ENCODE measurements at regions not wholly inside any gene's neighbourhood (a gene's known extent, or its start where the extent isn't known, plus 50 kb on each side); places are given as distances from the start of the nearest gene placed in this dataset.

DNA sequence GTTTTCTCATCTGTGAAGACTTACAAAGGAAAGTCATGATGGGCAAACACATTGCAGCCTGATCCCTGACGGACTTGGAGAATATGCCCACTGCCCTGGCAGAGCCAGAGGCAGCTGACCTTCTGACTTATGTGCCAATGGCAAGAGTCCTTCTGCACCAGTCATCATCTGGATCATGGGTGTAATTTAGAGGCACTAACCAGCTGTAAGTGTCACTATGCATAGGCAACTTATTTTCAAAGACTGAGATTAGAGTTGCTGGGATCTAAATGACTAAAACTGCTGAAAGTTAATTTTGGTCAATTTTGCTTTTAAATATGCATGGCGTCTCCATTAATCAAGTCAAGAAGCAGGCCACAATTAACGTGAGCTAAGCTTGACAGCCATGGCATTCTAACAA, 261.2 kb downstream of the BCL11A start:
- no peak for DNase-seq

DNA sequence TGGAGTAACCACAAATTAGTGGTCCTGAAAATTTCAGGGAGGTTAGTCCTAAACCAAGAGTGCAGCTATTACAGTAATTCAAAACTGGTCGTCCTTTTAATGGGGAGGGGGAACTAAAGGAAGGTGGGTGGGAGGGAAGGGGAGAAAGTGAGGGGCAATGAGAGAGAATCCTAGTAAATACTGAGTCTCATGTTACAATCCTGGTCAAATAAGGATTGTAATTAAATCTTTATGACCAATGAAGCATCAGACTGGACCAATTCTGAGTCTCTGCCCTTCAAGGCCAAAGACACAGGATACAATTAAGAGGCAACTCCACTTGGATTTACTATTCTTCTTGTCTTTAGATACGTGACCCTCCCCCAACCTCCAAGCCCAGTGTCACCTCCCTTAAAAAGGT, 262.9 kb downstream of the BCL11A start:
- no peak for DNase-seq

DNA sequence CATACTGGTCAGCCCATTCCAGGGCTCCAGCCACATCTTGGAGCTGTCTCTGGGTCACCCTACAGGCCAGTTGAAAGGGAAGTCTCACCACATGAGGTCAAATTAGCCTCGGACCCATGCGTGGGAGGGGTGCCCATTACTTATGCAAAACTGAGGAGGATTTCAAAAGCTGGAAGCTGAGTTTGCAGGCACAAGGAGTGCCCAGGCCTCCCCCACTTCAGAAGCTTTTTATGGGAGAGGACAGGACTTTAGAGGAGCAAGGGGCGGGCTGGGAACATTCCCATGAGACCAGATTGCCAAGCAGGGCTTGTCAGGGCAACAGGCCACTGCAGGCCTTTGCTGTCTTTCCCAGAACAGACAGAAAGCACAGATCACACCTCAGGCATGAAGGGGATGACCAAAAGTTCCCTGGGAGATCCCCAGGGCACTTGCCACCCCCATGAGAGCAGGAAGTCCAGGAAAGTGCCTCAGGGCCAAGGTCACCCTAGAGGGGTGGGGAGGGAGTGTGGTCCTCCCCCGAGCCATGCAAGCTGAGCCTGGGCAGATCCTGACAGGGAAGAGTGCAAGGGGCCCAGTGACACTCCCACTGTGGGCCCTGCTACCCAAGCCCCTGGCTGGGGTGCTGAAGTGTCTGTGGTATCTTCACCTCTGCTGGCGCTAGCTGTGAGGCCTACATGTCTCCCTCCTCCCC, 267.7 kb downstream of the BCL11A start:
- no peak for DNase-seq

DNA sequence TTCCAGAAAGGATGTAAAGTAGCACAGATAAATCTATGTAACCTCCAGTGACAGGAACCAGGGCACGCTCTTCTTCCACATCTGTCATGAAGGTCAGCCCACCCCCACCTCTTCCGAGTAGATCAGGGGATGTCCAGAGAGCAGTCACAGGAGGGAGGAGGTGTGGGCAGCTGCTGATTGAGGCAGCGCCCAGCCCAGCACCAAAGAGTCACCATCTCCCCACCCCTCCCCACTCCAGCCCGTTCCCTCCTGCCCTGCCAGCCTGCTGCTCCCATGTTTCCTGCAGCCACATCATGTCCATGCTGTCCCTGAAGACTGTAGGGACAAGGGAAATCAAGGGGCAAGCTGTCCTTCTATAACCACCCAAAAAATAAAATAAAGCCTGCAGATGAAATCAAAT, 269.8 kb downstream of the BCL11A start:
- no peak for DNase-seq

DNA sequence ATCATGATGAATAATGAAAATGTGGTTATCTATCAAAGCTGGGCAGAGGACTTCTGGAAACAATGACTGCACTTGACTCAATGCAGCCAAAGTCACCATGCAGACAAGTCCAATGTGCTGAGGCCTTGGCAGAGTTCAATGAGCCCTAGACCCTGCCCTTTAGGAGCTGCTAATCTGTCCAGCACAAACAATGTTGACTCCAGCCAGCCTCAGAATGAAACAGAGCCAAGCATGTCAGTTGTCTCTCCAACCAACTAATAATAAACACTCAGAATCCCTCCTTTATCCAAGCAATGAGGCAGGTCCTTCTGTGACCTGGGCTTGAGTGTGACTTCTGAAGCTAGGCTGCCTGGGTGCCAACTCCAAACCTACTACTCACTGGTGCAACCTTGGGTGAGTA, 270.6 kb downstream of the BCL11A start:
- no peak for DNase-seq

DNA sequence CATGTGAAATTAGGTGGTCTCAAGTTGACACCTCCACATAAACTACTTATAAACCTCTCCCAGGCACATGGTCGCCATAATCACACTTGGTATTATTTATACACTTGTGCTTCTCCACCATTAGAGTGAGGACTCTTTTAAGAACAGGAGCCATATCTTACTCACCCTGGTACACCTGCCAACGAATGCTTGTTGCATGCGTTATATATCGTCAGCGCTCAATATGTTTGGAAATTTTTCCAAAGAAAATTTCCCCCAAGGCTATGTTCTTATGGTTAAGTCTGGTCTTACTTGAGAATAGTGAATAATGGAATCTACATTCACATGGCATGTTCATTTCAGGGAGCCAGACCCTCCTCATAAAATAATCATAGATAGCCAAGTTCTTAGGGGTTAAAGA, 271.7 kb downstream of the BCL11A start:
- no peak for DNase-seq

DNA sequence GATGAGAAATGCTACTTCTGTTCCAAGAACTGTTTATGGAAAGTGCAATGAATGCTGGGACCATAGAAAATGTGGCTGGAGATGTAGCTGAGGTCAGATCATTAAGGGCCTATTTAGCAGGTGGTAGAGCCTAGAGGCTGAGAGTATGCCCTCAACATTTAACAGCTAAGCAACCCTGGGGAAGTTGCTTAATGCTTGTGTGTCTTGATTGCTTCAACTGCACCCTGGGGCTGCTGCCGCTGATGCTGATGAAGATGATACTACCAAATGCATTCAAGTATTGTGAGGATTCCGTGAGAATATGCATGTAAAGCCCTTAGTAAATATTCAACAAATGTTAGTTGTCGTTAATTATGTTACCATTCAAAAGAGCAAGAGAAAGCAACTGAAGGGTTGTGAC, 273.2 kb downstream of the BCL11A start:
- DNase-seq: no peak

DNA sequence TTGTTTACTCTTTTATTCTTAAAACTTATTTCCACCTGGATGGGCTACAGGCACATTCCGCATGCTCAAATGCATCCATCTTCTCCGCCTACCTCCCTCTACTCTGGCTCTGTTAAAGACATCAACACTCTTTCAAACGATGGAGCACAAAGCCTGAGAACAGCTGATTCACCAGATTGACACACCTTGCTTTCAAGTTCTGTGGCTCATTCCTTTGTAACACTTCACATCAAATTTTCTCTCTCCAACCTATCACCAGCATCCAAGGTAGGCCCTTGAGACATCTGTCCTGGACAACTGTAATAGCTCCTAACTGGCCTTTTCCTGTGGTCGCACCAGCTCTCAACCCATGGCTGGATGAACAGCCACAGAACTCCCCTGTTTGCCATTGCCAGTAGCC, 274.5 kb downstream of the BCL11A start:
- no peak for DNase-seq

DNA sequence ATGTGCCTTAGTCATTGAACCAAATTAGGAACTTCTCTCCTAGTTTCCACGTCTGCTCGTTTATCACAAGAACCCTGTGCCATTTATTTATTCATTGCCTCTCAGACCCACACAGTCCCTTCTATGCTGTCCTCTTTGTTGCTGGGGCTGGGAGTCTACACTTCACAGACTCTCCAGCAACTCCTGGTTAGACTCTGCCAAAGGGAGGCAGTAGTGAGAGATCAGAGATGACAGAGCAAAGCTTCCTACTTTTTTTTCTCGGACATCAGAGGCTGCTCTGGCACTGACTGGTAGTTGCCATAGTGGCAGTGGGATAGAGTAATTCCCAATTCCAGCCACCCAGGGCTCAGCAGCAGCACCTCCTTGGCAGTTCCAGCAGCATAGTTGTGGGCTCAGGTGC, 277.5 kb downstream of the BCL11A start:
- no peak for DNase-seq

DNA sequence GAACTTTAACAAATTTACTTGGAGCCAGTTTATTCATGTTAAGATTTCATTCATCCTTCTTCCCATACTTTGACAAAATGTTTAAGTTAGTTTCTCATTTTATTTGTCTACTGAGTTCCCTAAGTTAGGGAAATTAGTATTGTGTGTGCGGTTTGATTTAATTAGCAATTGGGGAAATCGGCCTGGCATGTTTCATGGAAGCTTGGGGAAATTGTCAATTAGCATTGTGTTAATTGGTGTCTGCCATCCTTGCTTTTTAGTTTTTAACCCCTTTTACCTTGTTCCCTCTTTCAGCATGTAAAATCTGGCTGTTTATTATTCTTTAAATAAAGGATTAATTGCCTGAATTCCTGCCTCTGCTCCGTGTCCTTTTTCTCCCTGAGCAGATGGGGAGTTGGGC, 279.6 kb downstream of the BCL11A start:
- no peak for DNase-seq

DNA sequence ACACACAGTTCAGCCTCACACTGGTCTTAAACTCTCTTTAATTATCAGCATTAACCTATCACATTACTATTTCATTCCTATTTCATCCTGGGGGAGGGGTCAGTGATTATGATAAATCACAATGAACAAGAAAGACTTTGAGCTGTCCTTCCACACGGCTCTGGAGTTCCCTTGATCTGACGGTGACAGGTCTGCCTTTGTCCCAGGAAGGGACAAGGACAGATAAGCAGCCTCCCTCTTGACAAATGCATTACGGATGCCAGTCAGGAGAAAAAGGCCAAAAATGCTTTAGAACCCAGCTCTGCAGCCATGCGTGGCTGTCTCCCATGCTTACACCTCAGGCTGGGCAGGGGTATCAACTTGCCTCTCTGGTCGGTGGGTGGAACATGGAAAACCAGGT, 281.7 kb downstream of the BCL11A start:
- no peak for DNase-seq

DNA sequence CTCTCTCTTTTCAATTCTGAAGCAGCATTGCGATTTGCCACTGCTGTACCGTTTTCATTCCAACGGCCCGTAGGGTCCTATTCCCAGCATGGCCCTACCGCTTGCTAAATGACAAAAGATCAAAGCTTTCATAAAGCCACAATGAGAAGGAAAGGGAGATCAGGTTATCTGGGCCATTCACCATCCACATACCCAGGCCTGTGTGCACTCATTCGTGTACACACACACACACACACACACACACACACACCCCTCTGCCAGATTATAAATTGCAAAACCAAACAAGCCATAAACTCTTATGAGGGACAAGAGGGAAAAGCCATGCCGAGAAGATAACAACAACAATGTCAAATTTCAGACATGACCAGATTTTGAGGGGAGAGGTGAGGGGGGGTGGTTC, 282.3 kb downstream of the BCL11A start:
- no peak for DNase-seq

DNA sequence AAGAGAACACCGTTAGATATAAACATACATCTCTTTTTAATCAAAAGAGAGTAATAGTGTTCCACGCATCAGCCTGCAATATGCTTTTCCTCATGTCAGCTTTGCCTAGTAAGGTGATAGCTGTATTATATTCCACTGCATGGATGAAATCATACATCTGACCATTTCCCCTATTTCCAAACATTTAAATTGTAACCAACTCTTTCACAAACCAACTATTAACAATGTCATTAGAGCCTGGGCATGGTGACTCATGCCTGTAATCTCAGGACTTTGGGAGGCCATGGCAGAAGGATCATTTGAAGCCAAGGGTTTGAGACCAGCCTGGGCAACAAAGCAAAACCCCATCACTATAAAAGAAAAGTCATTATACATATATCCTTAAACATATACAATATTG, 284.8 kb downstream of the BCL11A start:
- DNase-seq: no peak

DNA sequence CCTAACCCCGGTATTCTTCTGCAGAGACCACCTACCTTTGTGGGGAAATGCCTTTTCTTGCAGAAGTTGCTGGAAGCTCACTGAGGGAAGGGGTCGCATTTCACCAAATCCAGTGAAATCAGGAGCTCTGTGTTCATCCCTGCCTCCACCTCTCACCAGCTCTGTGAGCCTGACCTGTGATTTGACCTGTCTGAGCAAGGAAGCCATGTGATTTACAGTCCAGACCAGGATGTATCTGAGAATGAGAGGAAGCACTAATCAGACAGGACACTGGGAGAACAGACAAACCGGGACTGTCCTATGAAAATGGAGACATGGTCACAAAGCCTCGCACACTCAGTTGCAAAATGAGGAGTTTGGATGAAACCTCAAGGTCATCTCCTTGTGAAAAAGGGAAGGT, 285.4 kb downstream of the BCL11A start:
- no peak for DNase-seq

DNA sequence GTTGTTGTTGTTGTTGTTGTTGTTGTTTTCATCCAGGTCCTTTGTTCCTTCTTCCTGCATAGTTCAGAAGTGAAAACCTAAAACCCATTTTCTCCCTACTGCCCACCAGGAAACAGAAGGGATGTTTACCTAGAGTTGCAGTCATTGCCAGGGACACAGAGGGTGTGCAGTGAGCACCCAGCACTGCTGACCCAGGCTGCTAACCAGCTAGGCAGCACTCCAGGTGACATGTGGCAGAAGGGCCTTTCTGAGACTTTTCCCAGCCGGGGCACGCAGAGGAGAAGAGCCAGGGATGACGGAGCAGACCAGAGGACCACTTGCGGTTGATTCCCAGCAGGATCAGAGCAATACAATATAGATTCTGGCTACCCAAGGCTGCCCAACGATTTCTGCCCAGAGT, 286.3 kb downstream of the BCL11A start:
- DNase-seq: no peak

DNA sequence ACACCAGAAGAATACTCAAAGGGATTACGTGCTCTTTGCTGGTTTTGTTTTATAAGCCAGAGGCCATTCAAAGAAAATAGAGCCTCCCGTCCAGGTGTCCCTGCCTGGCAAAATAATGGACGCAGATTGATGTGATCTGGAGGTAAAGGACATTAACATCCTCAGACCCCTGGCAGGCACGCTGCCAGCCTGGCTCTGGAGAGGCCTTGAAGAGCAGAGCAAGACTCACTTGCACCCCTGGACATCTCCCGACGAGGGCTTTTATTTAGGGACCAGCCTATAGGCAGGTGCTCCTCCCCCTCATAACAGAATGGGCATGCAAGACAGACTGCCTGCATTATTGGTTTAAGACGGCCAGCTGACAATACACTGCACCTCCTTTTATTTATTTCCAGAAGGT, 291.3 kb downstream of the BCL11A start:
- no peak for DNase-seq

DNA sequence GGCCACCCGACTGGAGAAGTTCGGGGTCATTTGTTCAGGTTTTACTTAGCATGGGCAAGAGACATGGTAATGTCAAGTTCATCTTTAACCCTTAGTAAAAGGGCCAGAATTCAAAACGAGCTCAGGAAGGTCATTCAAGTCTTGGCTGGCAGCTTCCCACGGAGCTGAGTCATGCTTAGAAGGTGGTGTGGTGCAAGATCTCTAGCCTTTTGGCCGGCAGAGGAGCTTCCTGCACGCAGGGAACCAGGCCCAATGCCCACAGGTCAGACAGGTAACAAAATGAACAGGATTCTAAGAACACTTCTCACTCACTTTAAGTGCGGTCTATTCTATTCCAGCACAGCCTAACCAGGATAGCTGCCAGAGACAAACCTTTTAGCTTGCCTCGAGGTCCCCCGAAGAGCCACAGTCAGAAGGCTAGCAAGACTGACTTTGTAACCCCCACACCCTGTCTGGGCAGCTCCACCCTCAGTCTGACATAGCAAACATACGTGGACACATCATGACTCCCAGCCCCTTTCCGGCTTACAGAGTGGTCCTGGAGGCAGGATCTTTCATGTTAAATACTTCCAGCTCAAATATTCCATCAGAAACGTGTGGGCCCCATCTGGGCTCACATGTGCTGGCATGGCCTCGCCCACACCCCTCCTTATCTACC, 292.7 kb downstream of the BCL11A start:
- DNase-seq: no peak

DNA sequence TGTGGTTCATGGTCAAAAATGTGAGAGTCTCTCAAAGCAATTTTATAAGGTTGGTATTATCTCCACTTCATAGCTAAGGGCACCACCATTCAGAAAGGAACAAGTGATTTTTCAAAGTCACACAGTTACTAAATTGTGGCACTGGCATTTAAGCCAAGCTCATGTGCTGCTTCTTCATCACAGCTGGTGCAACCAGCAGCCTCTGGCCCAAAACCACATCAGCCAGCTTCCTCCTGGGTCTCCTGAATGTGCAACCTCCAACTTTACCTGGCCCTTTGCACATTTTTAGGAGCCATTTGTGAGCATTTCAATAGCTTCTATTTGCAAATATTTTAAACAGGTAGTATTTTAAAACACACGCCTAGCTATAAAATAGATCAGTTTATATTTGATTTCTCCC, 293.7 kb downstream of the BCL11A start:
- no peak for DNase-seq

DNA sequence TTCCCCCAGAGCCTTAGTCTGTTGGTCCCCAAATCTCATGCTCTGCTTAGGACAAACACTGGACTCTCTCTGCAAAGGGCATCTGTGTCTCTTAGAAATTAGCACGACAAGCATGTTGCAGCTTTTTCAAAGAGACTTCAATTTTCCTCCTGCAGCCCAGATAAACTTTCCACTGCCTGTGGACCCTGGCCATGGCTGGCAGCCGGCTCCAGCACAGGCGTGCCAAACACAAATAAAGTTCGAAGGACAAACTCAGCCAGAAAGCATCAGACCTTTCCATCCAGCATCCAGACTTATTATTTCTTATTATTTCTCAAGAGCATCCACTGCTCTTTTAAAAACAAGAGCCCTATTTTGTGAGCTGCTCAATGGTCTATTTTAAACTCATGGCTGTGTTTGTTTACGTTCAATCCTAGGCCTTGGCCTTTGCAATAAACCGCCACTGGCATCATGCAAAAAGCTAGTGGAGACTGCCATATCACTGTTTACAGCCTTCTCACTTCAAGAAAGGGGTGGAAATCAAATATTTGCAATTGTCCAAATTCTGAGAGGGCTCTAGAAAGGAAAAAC, 300.8 kb downstream of the BCL11A start:
- no peak for DNase-seq

DNA sequence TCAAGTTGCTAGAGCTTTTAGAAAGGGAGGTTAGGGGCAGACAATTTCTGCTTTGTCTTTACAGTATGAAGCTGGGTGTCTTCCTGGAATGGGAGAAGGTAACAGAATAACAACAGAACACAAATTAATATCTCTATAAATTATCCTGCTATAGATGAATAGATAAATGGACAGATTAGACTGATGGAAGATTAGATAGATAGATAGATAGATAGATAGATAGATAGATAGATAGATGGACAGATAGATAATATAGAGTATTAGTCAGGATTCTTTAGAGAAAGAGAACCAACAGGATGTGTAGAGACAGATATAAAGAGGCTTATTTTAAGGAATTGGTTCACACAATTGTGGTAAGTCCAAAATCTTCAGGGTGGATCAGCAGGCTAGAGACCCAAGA, 302.2 kb downstream of the BCL11A start:
- no peak for DNase-seq

DNA sequence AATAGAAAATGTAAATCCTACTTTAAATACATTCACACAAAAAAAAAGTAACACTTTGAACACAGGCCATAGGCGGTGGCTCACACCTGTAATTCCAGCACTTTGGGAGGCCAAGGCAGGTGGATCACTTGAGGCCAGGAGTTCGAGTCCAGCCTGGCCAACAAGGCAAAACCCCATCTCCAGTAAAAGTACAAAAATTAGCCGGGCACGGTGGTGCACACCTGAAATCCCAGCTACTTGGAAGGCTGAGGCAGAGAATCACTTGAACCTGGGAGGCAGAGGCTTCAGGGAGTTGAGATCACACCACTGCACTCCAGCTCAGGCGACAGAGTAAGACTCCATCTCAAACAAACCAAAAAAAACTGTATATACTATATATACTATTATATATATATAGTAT, 303.6 kb downstream of the BCL11A start:
- DNase-seq: no peak

DNA sequence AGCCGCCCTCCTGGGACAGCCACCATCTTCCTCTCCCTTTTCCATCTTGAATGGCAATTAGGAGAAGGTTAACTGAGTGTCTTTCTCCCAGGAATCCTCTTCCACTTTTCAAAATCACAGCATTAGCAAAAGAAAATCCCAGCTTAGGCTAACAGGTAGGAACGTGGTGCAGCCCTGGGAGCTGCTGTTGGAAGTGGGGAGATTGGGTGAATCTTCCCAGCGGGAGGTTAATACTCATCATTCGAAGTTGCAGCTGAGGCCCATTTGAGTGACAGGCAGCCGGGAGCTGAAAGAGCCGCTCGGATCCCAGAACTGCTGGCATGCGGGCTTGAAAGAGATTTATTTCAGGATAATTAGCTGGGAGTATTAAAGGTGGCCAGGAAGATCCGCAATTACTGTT, 306.0 kb downstream of the BCL11A start:
- DNase-seq: no peak

DNA sequence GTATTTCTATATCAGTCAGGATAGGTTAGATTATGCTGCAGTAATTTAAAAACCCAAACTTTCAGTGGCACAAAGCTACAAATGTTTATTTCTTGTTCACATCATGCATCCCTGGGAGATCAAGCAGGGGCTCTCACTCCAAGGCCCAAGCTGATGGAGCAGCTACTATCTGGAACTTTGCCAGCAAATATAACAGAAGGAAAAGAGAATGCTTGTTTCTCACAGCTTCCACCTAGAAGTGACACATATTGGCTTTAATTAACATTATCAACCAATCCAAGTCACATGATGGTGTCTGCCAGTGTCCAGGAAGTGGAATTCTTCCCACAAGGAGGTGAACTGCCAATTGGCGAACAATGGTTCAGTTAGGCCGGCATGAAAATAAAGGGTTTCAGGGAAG, 306.9 kb downstream of the BCL11A start:
- DNase-seq: no peak

DNA sequence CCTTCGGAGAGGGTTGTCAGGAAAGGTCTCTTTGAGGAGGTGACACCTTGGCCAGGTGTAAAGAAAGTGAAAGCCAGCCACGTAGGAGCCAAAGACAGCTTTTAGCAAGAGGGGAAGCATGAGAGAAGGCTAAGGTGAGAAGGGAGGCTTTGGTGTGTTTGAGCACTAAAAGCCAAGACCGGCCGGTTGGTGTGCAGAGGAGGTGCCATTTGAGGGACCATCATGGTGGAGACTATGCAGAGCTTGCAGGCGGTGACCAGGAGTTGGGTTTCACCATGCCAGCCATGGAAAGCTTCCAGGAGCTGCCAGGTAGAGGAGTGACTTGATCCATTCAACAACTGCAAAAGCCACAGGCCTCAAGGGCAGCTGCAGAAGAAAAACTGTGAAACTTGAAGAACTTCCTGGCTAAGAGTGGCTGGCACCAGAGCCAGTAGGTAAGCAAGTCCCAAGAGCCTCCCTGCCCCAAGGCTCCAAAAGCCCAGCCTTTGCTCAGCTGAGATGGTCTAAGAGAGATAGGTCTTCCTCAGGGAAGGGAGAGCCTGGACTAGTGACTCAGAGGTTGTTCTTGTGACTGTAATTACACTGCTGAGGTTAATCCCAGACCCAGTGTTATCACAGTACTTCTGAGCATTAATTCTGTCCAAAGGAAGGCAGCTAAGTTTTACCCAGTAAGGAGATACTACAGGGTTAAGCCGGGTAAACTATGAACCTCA, 319.0 kb downstream of the BCL11A start:
- no peak for DNase-seq
